ENCODE measurements at regions not wholly inside any gene's neighbourhood (a gene's known extent, or its start where the extent isn't known, plus 50 kb on each side); places are given as distances from the start of the nearest gene placed in this dataset.

DNA sequence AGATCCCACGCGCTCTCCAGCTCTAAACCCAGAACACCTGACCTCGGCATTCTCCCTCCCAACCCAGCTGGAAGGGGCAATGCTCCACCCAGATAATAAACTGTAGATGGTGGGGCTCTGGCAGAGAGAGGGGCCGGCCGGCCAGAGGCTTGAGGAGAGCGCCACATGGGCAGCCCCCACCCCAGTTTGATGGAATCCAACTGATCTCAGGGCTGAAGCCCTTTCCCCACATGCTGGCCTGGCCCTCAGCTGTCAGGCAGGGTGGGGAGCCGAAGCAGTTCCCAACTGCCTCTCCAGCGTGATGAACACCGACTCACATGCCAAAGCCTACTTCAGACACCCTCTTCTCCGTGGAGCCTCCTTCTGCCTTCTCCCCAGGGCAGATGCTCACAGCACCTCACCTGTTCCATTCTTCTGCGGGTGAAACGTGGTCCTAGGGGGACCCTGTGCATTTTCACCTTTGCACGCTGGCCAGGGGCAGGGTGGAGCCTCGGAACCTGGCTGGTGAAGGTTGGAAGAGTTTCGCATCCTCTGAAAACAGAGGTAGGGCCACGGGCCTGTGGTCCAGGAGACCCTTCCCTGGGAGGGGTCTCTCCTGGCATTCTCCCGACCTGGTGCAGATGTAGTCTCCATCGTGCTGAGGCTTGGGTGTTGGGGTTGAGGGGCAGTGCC is 65.7 kb upstream of the ZNF469 start (continued):
- TF ChIP-seq, protein P1, sequence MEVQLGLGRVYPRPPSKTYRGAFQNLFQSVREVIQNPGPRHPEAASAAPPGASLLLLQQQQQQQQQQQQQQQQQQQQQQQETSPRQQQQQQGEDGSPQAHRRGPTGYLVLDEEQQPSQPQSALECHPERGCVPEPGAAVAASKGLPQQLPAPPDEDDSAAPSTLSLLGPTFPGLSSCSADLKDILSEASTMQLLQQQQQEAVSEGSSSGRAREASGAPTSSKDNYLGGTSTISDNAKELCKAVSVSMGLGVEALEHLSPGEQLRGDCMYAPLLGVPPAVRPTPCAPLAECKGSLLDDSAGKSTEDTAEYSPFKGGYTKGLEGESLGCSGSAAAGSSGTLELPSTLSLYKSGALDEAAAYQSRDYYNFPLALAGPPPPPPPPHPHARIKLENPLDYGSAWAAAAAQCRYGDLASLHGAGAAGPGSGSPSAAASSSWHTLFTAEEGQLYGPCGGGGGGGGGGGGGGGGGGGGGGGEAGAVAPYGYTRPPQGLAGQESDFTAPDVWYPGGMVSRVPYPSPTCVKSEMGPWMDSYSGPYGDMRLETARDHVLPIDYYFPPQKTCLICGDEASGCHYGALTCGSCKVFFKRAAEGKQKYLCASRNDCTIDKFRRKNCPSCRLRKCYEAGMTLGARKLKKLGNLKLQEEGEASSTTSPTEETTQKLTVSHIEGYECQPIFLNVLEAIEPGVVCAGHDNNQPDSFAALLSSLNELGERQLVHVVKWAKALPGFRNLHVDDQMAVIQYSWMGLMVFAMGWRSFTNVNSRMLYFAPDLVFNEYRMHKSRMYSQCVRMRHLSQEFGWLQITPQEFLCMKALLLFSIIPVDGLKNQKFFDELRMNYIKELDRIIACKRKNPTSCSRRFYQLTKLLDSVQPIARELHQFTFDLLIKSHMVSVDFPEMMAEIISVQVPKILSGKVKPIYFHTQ (CRISPR knock-in tag; IDR thresholded peaks at IDR 0.05), result no peak
- TF ChIP-seq ESRRA (CRISPR knock-in tag; IDR thresholded peaks at IDR 0.05; ENCODE audit: borderline replicate concordance), result no peak
- TF ChIP-seq, protein P2, sequence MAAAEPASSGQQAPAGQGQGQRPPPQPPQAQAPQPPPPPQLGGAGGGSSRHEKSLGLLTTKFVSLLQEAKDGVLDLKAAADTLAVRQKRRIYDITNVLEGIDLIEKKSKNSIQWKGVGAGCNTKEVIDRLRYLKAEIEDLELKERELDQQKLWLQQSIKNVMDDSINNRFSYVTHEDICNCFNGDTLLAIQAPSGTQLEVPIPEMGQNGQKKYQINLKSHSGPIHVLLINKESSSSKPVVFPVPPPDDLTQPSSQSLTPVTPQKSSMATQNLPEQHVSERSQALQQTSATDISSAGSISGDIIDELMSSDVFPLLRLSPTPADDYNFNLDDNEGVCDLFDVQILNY (CRISPR knock-in tag; IDR thresholded peaks at IDR 0.05), result no peak

DNA sequence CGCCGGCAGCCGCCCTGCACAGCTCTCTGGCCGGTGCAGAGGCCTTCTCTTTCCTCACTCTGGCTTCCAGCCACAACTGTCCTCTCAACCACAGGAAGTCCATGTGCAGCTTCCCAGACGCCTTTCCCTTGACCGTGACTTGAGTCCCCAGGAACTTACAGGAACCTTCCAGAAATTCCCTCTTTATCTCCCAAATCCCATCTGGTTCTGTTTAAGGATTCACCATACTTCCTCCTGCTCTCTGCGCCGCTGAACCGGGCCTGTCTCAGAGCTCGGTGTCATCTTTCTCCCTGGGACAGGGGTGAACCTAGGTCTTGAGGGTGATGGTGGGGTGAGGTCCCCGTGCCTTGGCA is 65.2 kb upstream of the ZNF469 start:
- POLR2A ChIA-PET, result no interaction called here
- H3K27ac Mint-ChIP-seq, result peak overlapping the region; percentile 28; the same call in 1 of the 2 replicates

More for the DNA sequence above, 65.2 kb upstream of the ZNF469 start:
- ATAC-seq (no peak), DNase-seq (ENCODE audit: low spot score) (no peak)
- Mint-ChIP-seq H3K9me3 (peaks cover 17% of the 10 kb centered on the region), H3K27me3 (ENCODE audit: low read depth) (no peaks in the 10 kb centered on the region), H3K36me3 (peaks cover 7% of the 10 kb centered on the region), H3K4me1 (no peaks in the 10 kb centered on the region), H3K4me3 (no peak overlapping the region)
- no peak for TF ChIP-seq SMAD3 (CRISPR knock-in tag; IDR thresholded peaks at IDR 0.05; ENCODE audit: borderline replicate concordance)
- no peak for TF ChIP-seq CTCF (IDR thresholded peaks at IDR 0.05)
- no peak for TF ChIP-seq NR1H2 (CRISPR knock-in tag; IDR thresholded peaks at IDR 0.05)
- no peak for TF ChIP-seq ARID4B (CRISPR knock-in tag; IDR thresholded peaks at IDR 0.05; ENCODE audit: borderline replicate concordance)
- CTCF ChIA-PET, result no interaction called here

All from WTC11 (cell line).